ENCODE measurements at regions not wholly inside any gene's neighbourhood (a gene's known extent, or its start where the extent isn't known, plus 50 kb on each side); places are given as distances from the start of the nearest gene placed in this dataset.

DNA sequence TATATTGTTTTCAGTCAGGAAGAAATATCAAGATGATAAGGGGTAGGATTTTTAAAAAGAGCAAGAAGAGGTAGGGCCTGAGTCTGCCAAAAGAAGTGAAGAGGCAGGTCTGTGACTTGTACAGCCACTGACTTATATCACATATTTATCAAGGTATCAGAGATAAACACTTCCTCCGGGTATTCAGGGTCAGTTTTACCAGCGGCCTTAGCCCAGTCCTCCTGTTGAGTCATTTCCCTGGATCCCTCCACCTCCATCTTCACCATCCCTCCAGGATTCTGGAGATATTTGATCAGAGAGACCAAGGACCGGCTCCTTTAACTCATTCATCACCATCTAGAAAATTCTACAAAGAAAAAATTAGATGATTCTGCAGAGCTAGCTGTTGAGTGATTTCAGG, 375.7 kb upstream of the TUSC1 start:
- no peaks in the 10 kb centered on the region for H3K36me3 ChIP-seq (ENCODE audit: control insufficient read depth, insufficient read depth, low read length)
- no peak overlapping the region for H3K4me3 ChIP-seq (ENCODE audit: low read depth, low read length)
- H3K27me3 ChIP-seq (ENCODE audit: control insufficient read depth, insufficient read depth, low read length) = no peaks in the 10 kb centered on the region
- no peak for DNase-seq (ENCODE audit: low read depth)
- TF ChIP-seq, protein P1, sequence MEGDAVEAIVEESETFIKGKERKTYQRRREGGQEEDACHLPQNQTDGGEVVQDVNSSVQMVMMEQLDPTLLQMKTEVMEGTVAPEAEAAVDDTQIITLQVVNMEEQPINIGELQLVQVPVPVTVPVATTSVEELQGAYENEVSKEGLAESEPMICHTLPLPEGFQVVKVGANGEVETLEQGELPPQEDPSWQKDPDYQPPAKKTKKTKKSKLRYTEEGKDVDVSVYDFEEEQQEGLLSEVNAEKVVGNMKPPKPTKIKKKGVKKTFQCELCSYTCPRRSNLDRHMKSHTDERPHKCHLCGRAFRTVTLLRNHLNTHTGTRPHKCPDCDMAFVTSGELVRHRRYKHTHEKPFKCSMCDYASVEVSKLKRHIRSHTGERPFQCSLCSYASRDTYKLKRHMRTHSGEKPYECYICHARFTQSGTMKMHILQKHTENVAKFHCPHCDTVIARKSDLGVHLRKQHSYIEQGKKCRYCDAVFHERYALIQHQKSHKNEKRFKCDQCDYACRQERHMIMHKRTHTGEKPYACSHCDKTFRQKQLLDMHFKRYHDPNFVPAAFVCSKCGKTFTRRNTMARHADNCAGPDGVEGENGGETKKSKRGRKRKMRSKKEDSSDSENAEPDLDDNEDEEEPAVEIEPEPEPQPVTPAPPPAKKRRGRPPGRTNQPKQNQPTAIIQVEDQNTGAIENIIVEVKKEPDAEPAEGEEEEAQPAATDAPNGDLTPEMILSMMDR (IDR thresholded peaks at IDR 0.05; ENCODE audit: insufficient read depth, low read length, poor library complexity, severe bottlenecking) = no peak

DNA sequence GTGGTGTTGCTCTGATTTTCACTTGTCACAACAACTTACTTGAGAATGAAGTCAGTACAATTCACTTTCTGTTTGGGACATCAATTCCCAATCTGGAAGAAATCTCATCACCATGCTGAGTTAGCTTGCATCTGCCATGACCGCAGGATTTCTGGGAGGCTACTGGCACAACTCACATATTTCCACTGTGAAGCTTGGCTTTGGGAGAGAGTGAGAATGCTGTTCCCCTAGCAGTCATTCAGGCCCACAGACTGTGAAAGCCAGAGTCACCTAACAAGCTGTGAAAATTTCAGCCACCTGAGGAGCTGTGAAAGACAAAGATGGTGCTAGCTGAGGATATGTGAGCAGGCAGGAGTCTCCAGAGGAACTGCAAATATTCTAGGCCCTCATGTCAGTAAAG, 365.2 kb upstream of the TUSC1 start:
- DNase-seq (ENCODE audit: low read depth) = no peak
- Histone ChIP-seq H3K36me3 (ENCODE audit: control insufficient read depth, insufficient read depth, low read length) (no peaks in the 10 kb centered on the region), H3K27me3 (ENCODE audit: control insufficient read depth, insufficient read depth, low read length) (no peaks in the 10 kb centered on the region), H3K4me3 (ENCODE audit: low read depth, low read length) (no peak overlapping the region)
- TF ChIP-seq, protein P1 (IDR thresholded peaks at IDR 0.05; ENCODE audit: insufficient read depth, low read length, poor library complexity, severe bottlenecking) = no peak

DNA sequence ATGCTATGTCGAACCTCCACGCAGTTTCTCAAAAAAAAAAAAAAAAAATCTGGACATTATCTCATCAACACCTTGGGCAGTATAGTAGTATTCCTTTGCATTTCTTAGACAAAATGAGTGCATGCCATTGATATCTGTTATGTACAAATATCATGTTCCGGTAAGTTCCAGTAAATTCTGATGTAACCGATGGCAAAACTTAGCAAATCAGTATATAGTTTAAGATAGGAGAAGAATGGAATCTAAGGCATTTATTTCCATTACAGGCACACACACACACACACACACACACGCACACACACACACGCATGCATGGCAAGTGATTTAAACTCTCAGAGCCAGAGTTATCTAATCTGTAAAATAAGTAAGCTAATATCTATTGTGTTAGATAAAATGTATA, 356.5 kb upstream of the TUSC1 start:
- no peaks in the 10 kb centered on the region for H3K27me3 ChIP-seq (ENCODE audit: control insufficient read depth, insufficient read depth, low read length)
- H3K36me3 ChIP-seq (ENCODE audit: control insufficient read depth, insufficient read depth, low read length) = no peaks in the 10 kb centered on the region
- H3K4me3 ChIP-seq (ENCODE audit: low read depth, low read length) = no peak overlapping the region
- TF ChIP-seq, protein P1 (IDR thresholded peaks at IDR 0.05; ENCODE audit: insufficient read depth, low read length, poor library complexity, severe bottlenecking) = no peak
- no peak for DNase-seq (ENCODE audit: low read depth)

DNA sequence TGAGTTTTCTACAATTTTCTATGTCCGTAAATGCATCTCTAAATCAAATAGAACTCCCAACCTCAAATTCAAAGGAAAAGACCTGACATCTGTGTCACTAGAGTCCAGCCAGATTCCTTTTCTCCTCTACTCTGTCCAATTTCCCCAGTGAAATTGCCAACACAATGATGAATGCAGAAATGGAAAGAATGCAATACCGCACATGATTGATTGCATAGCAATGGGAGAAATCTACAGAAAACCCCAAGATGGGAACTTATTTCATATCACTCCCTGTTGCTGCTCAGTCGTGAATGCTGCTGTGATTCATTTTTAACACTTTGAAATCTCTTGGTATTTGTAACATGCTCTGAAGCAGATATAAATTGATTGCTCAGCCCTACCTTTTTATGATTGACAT, 355.1 kb upstream of the TUSC1 start:
- DNase-seq (ENCODE audit: low read depth) = no peak
- TF ChIP-seq, protein P1 (IDR thresholded peaks at IDR 0.05; ENCODE audit: insufficient read depth, low read length, poor library complexity, severe bottlenecking) = no peak
- Histone ChIP-seq H3K4me3 (ENCODE audit: low read depth, low read length) (no peak overlapping the region), H3K27me3 (ENCODE audit: control insufficient read depth, insufficient read depth, low read length) (no peaks in the 10 kb centered on the region), H3K36me3 (ENCODE audit: control insufficient read depth, insufficient read depth, low read length) (no peaks in the 10 kb centered on the region)

DNA sequence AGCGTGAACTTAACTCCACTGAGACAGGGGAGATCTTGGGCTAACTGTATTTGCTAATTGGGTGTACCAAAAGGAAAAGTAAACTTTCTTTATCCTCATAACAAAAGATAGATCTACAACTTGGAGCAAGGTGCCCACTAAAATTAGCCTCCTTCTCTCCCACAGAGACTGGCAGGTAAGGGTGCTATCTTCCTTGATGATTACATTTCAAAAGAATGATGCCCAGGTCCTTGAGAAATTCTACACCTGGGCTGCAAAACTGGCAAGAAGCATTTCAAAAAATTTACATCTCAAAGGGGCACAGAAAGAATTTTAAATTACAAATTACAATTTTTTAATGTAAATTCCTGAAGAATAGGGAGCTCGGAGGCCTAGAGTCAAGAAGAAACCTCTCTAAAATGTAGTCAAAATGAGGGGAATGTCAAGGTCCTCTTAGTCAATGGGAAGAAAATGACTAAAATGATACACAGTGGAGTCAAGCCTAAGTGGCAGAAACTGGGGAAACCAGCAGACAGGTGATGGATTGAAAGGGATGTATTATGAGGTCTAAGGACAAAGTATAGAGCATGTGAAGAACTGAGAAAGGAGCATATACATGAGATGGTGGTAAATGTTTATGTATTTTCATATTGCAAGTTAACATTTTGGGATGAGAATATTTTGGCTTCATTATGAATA, 348.3 kb upstream of the TUSC1 start:
- no peaks in the 10 kb centered on the region for H3K36me3 ChIP-seq (ENCODE audit: control insufficient read depth, insufficient read depth, low read length)
- H3K4me3 ChIP-seq (ENCODE audit: low read depth, low read length) = no peak overlapping the region
- no peaks in the 10 kb centered on the region for H3K27me3 ChIP-seq (ENCODE audit: control insufficient read depth, insufficient read depth, low read length)
- DNase-seq (ENCODE audit: low read depth) = no peak
- TF ChIP-seq, protein P1 (IDR thresholded peaks at IDR 0.05; ENCODE audit: insufficient read depth, low read length, poor library complexity, severe bottlenecking) = no peak

DNA sequence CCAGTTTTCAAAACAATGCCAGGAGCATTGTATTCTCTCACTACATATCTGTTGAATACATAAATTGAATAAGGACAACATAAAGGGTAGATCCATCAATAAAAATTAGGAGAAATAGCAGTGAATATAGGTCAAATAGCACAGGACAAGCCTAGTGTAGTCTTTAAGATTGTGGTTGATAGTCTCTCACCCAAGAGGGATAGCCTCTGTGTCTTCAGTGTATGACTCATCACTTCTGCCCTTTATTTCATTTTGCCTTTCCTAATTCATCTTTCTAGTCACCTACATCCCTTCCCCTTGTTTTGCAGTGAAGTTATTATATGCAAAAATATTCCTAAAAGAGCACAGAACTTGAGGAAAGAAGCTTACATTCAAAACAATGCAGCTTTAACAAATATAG, 335.0 kb upstream of the TUSC1 start:
- H3K27me3 ChIP-seq (ENCODE audit: control insufficient read depth, insufficient read depth, low read length) = no peaks in the 10 kb centered on the region
- no peak for DNase-seq (ENCODE audit: low read depth)
- TF ChIP-seq, protein P1 (IDR thresholded peaks at IDR 0.05; ENCODE audit: insufficient read depth, low read length, poor library complexity, severe bottlenecking) = no peak
- no peaks in the 10 kb centered on the region for H3K36me3 ChIP-seq (ENCODE audit: control insufficient read depth, insufficient read depth, low read length)
- no peak overlapping the region for H3K4me3 ChIP-seq (ENCODE audit: low read depth, low read length)

Data from kidney epithelial cell (primary cell).